ENCODE measurements at regions not wholly inside any gene's neighbourhood (a gene's known extent, or its start where the extent isn't known, plus 50 kb on each side); places are given as distances from the start of the nearest gene placed in this dataset.
A peak's percentile ranks its signal among the peaks of the same experiment; 100 is the strongest.

DNA sequence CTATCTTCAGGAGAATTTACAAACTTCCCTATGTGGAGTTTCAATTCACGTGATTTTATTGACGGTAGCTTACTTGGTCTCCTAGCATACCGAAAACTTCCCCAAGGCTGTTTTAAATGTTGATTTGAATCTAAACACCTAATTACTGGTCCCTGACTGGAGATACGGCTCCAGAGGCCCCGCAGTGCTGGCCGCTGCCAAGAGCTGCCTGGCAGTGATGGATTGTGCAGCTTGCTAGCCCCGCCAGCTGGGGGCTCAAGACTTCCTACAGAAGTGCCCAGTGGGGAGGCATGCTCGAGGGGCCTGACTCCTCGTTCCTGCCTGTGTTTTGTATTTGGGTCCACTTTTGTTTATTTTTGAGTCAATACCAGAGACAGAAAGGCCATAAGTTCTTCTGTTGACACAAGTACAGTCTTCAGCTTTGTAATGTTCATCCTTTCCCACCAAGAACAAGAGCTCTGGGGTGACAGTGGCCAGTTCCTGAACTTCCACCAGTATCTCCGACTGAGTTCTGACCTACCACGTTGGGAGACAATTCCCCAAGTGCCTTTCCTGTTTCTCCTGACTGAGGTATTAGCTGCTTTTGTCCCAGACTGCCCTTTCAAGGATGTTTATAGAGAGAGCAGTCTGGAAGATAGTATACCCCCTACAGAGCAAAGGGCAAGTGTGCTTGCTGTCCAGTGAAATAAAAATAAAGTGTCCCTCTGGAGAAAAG is 80.7 kb upstream of the CXCL12 start:
- Histone ChIP-seq H3K4me2 (ENCODE audit: low read length, poor library complexity, severe bottlenecking) (no peak overlapping the region), H4K91ac (ENCODE audit: low read length) (no peak overlapping the region), H3K14ac (ENCODE audit: low read length in 2 of 2) (no peak overlapping the region), H3K4me3 (ENCODE audit: insufficient read depth in 1 of 2, low read depth in 1 of 2, low read length in 2 of 2) (no peak overlapping the region), H2BK120ac (ENCODE audit: low read depth, low read length) (no peak overlapping the region), H3K4me1 (ENCODE audit: control insufficient read depth, insufficient read depth, low read depth, low read length) (peaks cover 6% of the 10 kb centered on the region), H4K8ac (ENCODE audit: low read length) (no peak overlapping the region), H3K23ac (ENCODE audit: low read length in 2 of 2) (no peak overlapping the region), H3K18ac (ENCODE audit: low read depth in 1 of 2, low read length in 2 of 2) (no peak overlapping the region), H3K4ac (ENCODE audit: low read depth in 1 of 2, low read length in 2 of 2) (no peak overlapping the region), H2AK5ac (ENCODE audit: low read length, severe bottlenecking) (no peak overlapping the region), H3K9ac (ENCODE audit: low read length) (no peak overlapping the region), H3K36me3 (ENCODE audit: control insufficient read depth in 1 of 2, insufficient read depth in 2 of 2, low read depth in 1 of 2, low read length in 2 of 2) (no peaks in the 10 kb centered on the region), H3K79me1 (replicated peaks; ENCODE audit: low read length, poor library complexity, severe bottlenecking) (no peaks in the 10 kb centered on the region), H3K27ac (ENCODE audit: low read length, poor library complexity, severe bottlenecking) (peak overlapping the region; percentile 12), H3K27me3 (ENCODE audit: control insufficient read depth in 1 of 2, insufficient read depth in 1 of 2, low read length in 2 of 2) (peaks cover 0 to 20% of the 10 kb centered on the region in 2 experiments), H3K9me3 (ENCODE audit: control insufficient read depth, low read length) (no peaks in the 10 kb centered on the region), H2BK5ac (ENCODE audit: low read depth, low read length, poor library complexity, severe bottlenecking) (no peak overlapping the region), H2AFZ (ENCODE audit: low read depth, low read length) (no peak overlapping the region), H2BK12ac (ENCODE audit: low read length in 2 of 2) (no peak overlapping the region), H2BK15ac (ENCODE audit: low read depth, poor library complexity, severe bottlenecking) (no peak overlapping the region)
- DNase-seq, result peak; percentile 48
- WGBS, result 33% methylated on average over 9 of the region's 11 CpGs

DNA sequence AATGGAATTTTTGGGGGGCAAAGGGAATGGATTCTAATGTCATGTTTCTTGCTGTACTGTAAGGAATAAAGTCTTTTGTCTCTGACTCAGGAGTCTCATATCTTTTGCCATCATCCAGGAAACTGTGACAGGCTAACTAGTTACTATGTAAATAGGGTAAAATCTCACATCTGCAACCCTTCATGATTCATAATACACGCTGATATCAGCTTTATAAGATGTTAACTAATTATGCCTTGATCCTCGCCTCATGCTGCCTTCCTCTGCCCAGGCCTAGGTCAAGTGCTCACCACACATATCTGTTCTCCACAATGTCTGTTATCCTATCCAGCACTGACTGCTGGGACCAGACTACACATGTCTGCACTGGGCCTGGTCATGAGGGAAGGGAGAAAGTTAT is 81.3 kb upstream of the CXCL12 start:
- Histone ChIP-seq H3K36me3 (ENCODE audit: control insufficient read depth in 1 of 2, insufficient read depth in 2 of 2, low read depth in 1 of 2, low read length in 2 of 2) (no peaks in the 10 kb centered on the region), H3K4me3 (ENCODE audit: insufficient read depth in 1 of 2, low read depth in 1 of 2, low read length in 2 of 2) (no peak overlapping the region), H4K91ac (ENCODE audit: low read length) (no peak overlapping the region), H3K9ac (ENCODE audit: low read length) (no peak overlapping the region), H3K23ac (ENCODE audit: low read length in 2 of 2) (no peak overlapping the region), H3K27ac (ENCODE audit: low read length, poor library complexity, severe bottlenecking) (peak overlapping the region; percentile 12), H3K79me1 (replicated peaks; ENCODE audit: low read length, poor library complexity, severe bottlenecking) (no peaks in the 10 kb centered on the region), H2BK5ac (ENCODE audit: low read depth, low read length, poor library complexity, severe bottlenecking) (no peak overlapping the region), H3K4me1 (ENCODE audit: control insufficient read depth, insufficient read depth, low read depth, low read length) (peaks cover 6% of the 10 kb centered on the region), H2AK5ac (ENCODE audit: low read length, severe bottlenecking) (no peak overlapping the region), H2AFZ (ENCODE audit: low read depth, low read length) (no peak overlapping the region), H2BK120ac (ENCODE audit: low read depth, low read length) (no peak overlapping the region), H3K4me2 (ENCODE audit: low read length, poor library complexity, severe bottlenecking) (no peak overlapping the region), H3K4ac (ENCODE audit: low read depth in 1 of 2, low read length in 2 of 2) (no peak overlapping the region), H2BK12ac (ENCODE audit: low read length in 2 of 2) (no peak overlapping the region), H3K27me3 (ENCODE audit: control insufficient read depth in 1 of 2, insufficient read depth in 1 of 2, low read length in 2 of 2) (peaks cover 0 to 16% of the 10 kb centered on the region in 2 experiments), H3K9me3 (ENCODE audit: control insufficient read depth, low read length) (no peaks in the 10 kb centered on the region), H4K8ac (ENCODE audit: low read length) (no peak overlapping the region), H3K14ac (ENCODE audit: low read length in 2 of 2) (no peak overlapping the region), H2BK15ac (ENCODE audit: low read depth, poor library complexity, severe bottlenecking) (no peak overlapping the region), H3K18ac (ENCODE audit: low read depth in 1 of 2, low read length in 2 of 2) (no peak overlapping the region)
- peak; percentile 75 for DNase-seq
- 31% methylated on average over 2 of the region's 2 CpGs for WGBS

DNA sequence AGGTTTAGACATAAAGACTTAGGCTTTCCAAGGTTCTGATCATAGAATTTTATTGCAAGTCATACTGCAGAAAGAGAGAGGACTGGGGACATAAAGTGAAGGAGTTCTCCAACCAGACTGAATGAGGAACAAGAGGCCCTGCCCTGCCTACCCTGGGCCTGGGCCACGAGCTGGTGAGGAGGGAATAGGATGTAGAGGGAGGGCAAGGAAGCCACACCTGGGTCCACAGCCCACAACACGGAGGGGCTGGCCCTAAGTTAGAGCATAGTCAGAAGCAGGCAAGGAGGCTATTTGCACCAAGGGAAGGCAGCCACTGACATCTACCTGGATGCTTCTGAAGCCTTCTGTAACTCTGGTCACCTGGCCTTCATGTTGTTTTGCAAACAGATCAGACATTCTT is 82.2 kb upstream of the CXCL12 start:
- Histone ChIP-seq H3K23ac (ENCODE audit: low read length in 2 of 2) (no peak overlapping the region), H3K4me1 (ENCODE audit: control insufficient read depth, insufficient read depth, low read depth, low read length) (peaks cover 6% of the 10 kb centered on the region), H3K79me1 (replicated peaks; ENCODE audit: low read length, poor library complexity, severe bottlenecking) (no peaks in the 10 kb centered on the region), H3K27ac (ENCODE audit: low read length, poor library complexity, severe bottlenecking) (no peak overlapping the region), H3K9me3 (ENCODE audit: control insufficient read depth, low read length) (no peaks in the 10 kb centered on the region), H2BK15ac (ENCODE audit: low read depth, poor library complexity, severe bottlenecking) (no peak overlapping the region), H4K91ac (ENCODE audit: low read length) (no peak overlapping the region), H2AK5ac (ENCODE audit: low read length, severe bottlenecking) (no peak overlapping the region), H3K4me2 (ENCODE audit: low read length, poor library complexity, severe bottlenecking) (no peak overlapping the region), H2BK5ac (ENCODE audit: low read depth, low read length, poor library complexity, severe bottlenecking) (no peak overlapping the region), H3K27me3 (ENCODE audit: control insufficient read depth in 1 of 2, insufficient read depth in 1 of 2, low read length in 2 of 2) (peaks cover 0 to 12% of the 10 kb centered on the region in 2 experiments), H3K4me3 (ENCODE audit: insufficient read depth in 1 of 2, low read depth in 1 of 2, low read length in 2 of 2) (no peak overlapping the region), H2BK120ac (ENCODE audit: low read depth, low read length) (no peak overlapping the region), H3K18ac (ENCODE audit: low read depth in 1 of 2, low read length in 2 of 2) (no peak overlapping the region), H4K8ac (ENCODE audit: low read length) (no peak overlapping the region), H2AFZ (ENCODE audit: low read depth, low read length) (no peak overlapping the region), H3K36me3 (ENCODE audit: control insufficient read depth in 1 of 2, insufficient read depth in 2 of 2, low read depth in 1 of 2, low read length in 2 of 2) (no peaks in the 10 kb centered on the region), H3K14ac (ENCODE audit: low read length in 2 of 2) (no peak overlapping the region), H3K4ac (ENCODE audit: low read depth in 1 of 2, low read length in 2 of 2) (no peak overlapping the region), H3K9ac (ENCODE audit: low read length) (no peak overlapping the region), H2BK12ac (ENCODE audit: low read length in 2 of 2) (no peak overlapping the region)
- DNase-seq, result no peak
- WGBS, result 60% methylated on average over 2 of the region's 2 CpGs

DNA sequence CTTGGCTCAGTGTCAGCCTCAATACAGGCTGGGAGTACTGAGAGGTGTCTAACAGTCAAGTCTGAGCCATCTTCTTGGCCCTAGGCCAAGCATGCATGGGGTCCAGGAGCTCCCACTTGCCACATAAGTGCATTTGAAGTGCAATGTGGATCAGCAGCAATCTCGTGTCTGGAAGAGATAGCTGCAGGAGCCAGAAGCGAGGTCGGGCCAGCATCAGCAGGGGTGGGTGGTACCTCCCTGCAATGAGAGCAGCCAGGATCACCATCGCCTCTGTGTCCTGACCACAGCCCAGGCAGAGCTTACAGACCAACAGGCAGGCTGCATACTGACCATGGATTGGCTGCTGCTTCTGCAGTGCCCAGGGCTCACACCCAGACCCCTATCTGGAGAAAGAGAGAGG is 83.0 kb upstream of the CXCL12 start:
- Histone ChIP-seq H2BK5ac (ENCODE audit: low read depth, low read length, poor library complexity, severe bottlenecking) (no peak overlapping the region), H3K9ac (ENCODE audit: low read length) (no peak overlapping the region), H3K4me2 (ENCODE audit: low read length, poor library complexity, severe bottlenecking) (no peak overlapping the region), H3K4me3 (ENCODE audit: insufficient read depth in 1 of 2, low read depth in 1 of 2, low read length in 2 of 2) (no peak overlapping the region), H2BK12ac (ENCODE audit: low read length in 2 of 2) (no peak overlapping the region), H3K27me3 (ENCODE audit: control insufficient read depth in 1 of 2, insufficient read depth in 1 of 2, low read length in 2 of 2) (peaks cover 0 to 10% of the 10 kb centered on the region in 2 experiments), H2BK120ac (ENCODE audit: low read depth, low read length) (no peak overlapping the region), H3K14ac (ENCODE audit: low read length in 2 of 2) (no peak overlapping the region), H3K23ac (ENCODE audit: low read length in 2 of 2) (no peak overlapping the region), H4K91ac (ENCODE audit: low read length) (no peak overlapping the region), H4K8ac (ENCODE audit: low read length) (no peak overlapping the region), H3K36me3 (ENCODE audit: control insufficient read depth in 1 of 2, insufficient read depth in 2 of 2, low read depth in 1 of 2, low read length in 2 of 2) (no peaks in the 10 kb centered on the region), H2BK15ac (ENCODE audit: low read depth, poor library complexity, severe bottlenecking) (no peak overlapping the region), H3K4me1 (ENCODE audit: control insufficient read depth, insufficient read depth, low read depth, low read length) (peaks cover 6% of the 10 kb centered on the region), H3K9me3 (ENCODE audit: control insufficient read depth, low read length) (no peaks in the 10 kb centered on the region), H3K27ac (ENCODE audit: low read length, poor library complexity, severe bottlenecking) (no peak overlapping the region), H2AK5ac (ENCODE audit: low read length, severe bottlenecking) (no peak overlapping the region), H2AFZ (ENCODE audit: low read depth, low read length) (no peak overlapping the region), H3K4ac (ENCODE audit: low read depth in 1 of 2, low read length in 2 of 2) (no peak overlapping the region), H3K79me1 (replicated peaks; ENCODE audit: low read length, poor library complexity, severe bottlenecking) (no peaks in the 10 kb centered on the region), H3K18ac (ENCODE audit: low read depth in 1 of 2, low read length in 2 of 2) (no peak overlapping the region)
- no peak for DNase-seq
- 73% methylated on average over 4 of the region's 4 CpGs for WGBS

All from mesenchymal stem cell (in vitro differentiated cells and primary cell).